Endodermal cell (in vitro differentiated cells): ENCODE measurements at regions not wholly inside any gene's neighbourhood (a gene's known extent, or its start where the extent isn't known, plus 50 kb on each side); places are given as distances from the start of the nearest gene placed in this dataset.

Experiments
- DNase-seq: peaks from one replicate; pipeline ENCODE4 v3.0.0-alpha.2; 2017
- H3K27ac ChIP-seq: 2 replicates; pipeline ENCODE4 v1.5.1; 2013; ENCODE audit warnings: mild to moderate bottlenecking, low read depth, low read length, moderate library complexity
- H3K27me3 ChIP-seq: 2 replicates; pipeline ENCODE4 v1.6.1; 2013; ENCODE audit warnings: mild to moderate bottlenecking, low read length, moderate library complexity; ENCODE audit not compliant: insufficient read depth, control insufficient read depth, poor library complexity, severe bottlenecking
- H3K36me3 ChIP-seq: 2 replicates; pipeline ENCODE4 v1.7.0; 2013; ENCODE audit warnings: mild to moderate bottlenecking, low read length, moderate library complexity; ENCODE audit not compliant: control insufficient read depth, insufficient read depth
- H3K4me1 ChIP-seq: one replicate; pipeline ENCODE4 v1.7.0; 2013; ENCODE audit warnings: low read length; ENCODE audit not compliant: control insufficient read depth, insufficient read depth
- H3K4me3 ChIP-seq: 2 replicates; pipeline ENCODE4 v1.5.1; 2013; ENCODE audit warnings: mild to moderate bottlenecking, low read length, moderate library complexity
- H3K9ac ChIP-seq: 2 replicates; pipeline ENCODE4 v1.6.1; 2013; ENCODE audit warnings: mild to moderate bottlenecking, low read length, moderate library complexity; ENCODE audit not compliant: poor library complexity, severe bottlenecking; ENCODE audit errors: extremely low read depth
- H3K9me3 ChIP-seq: 2 replicates; pipeline ENCODE4 v1.6.1; 2013; ENCODE audit warnings: mild to moderate bottlenecking, low read length, moderate library complexity; ENCODE audit not compliant: control insufficient read depth
- H3K27ac Mint-ChIP-seq: 2 replicates; pipeline ENCODE4 v1.8.0; 2020; ENCODE audit warnings: mixed read lengths
- H3K27me3 Mint-ChIP-seq: 2 replicates; pipeline ENCODE4 v1.8.0; 2021; ENCODE audit warnings: mild to moderate bottlenecking, mixed read lengths; ENCODE audit not compliant: insufficient read depth
- H3K36me3 Mint-ChIP-seq: 2 replicates; pipeline ENCODE4 v1.8.0; 2020; ENCODE audit warnings: low read depth, mixed read lengths
- H3K4me1 Mint-ChIP-seq: 2 replicates; pipeline ENCODE4 v1.8.0; 2020; ENCODE audit warnings: mixed read lengths
- H3K4me3 Mint-ChIP-seq: 2 replicates; pipeline ENCODE4 v1.8.0; 2020; ENCODE audit warnings: mild to moderate bottlenecking, moderate library complexity, mixed read lengths
- H3K9me3 Mint-ChIP-seq: 2 replicates; pipeline ENCODE4 v1.8.0; 2020; ENCODE audit warnings: mild to moderate bottlenecking, mixed read lengths
- CTCF ChIP-seq: fragments of 200-600 bp; sonication (generic); conservative IDR thresholded peaks from 2 replicates; pipeline ENCODE4 v1.5.0; 2021; ENCODE audit warnings: antibody characterized with exemption, mild to moderate bottlenecking
- WGBS, 2 experiments: methylation state at CpG; one replicate each; pipeline versions ENCODE4 v1.1.5 to v1.1.7; 2013; ENCODE audit warnings: missing lambda C conversion rate in 2 of 2, mixed read lengths in 1 of 2; ENCODE audit not compliant: insufficient coverage in 1 of 2, insufficient read length in 1 of 2; 5-methylcytosine and 5-hydroxymethylcytosine counted together

GRCh38 chr13:102933122-102933521 lies 87.3 kb downstream of the ERCC5 start:
- no peak for TF ChIP-seq CTCF
- H3K9ac ChIP-seq = no peak overlapping the region
- no peaks in the 10 kb centered on the region for H3K9me3 ChIP-seq
- H3K27ac ChIP-seq = no peak overlapping the region
- H3K27me3 ChIP-seq = no peaks in the 10 kb centered on the region
- no peaks in the 10 kb centered on the region for H3K4me1 ChIP-seq
- no peaks in the 10 kb centered on the region for H3K36me3 Mint-ChIP-seq
- H3K4me3 Mint-ChIP-seq = no peak overlapping the region
- WGBS, 2 experiments = 93 to 100% methylated on average over 5 to 6 of the region's 6 CpGs
- peaks cover 2% of the 10 kb centered on the region for H3K4me1 Mint-ChIP-seq
- H3K36me3 ChIP-seq = no peaks in the 10 kb centered on the region
- H3K27ac Mint-ChIP-seq = no peak overlapping the region
- H3K9me3 Mint-ChIP-seq = no peaks in the 10 kb centered on the region
- no peak for DNase-seq
- H3K4me3 ChIP-seq = no peak overlapping the region
- peaks cover 3% of the 10 kb centered on the region for H3K27me3 Mint-ChIP-seq

- H3K9ac ChIP-seq = no peak overlapping the region
- WGBS, 2 experiments = 82 to 100% methylated on average over 1 to 2 of the region's 4 CpGs
- H3K27ac ChIP-seq = no peak overlapping the region
- Mint-ChIP-seq H3K4me3 (no peak overlapping the region), H3K27me3 (no peaks in the 10 kb centered on the region), H3K27ac (no peak overlapping the region), H3K4me1 (peaks cover 2% of the 10 kb centered on the region), H3K36me3 (no peaks in the 10 kb centered on the region), H3K9me3 (no peaks in the 10 kb centered on the region)
- no peak for DNase-seq
- TF ChIP-seq CTCF = no peak
- no peaks in the 10 kb centered on the region for H3K9me3 ChIP-seq
- H3K27me3 ChIP-seq = no peaks in the 10 kb centered on the region
- H3K4me1 ChIP-seq = no peaks in the 10 kb centered on the region
- no peak overlapping the region for H3K4me3 ChIP-seq
- H3K36me3 ChIP-seq = no peaks in the 10 kb centered on the region
Observed at GRCh38 chr13:102932331-102932730, 86.5 kb downstream of the ERCC5 start.

GRCh38 chr13:102930566-102930965 lies 84.7 kb downstream of the ERCC5 start:
- Histone ChIP-seq H3K4me3 (no peak overlapping the region), H3K9ac (no peak overlapping the region), H3K27me3 (no peaks in the 10 kb centered on the region), H3K36me3 (no peaks in the 10 kb centered on the region), H3K27ac (no peak overlapping the region), H3K4me1 (no peaks in the 10 kb centered on the region), H3K9me3 (no peaks in the 10 kb centered on the region)
- H3K4me1 Mint-ChIP-seq = no peaks in the 10 kb centered on the region
- 85 to 100% methylated on average over 3 of the region's 3 CpGs for WGBS, 2 experiments
- no peak for TF ChIP-seq CTCF
- no peak overlapping the region for H3K27ac Mint-ChIP-seq
- no peak for DNase-seq
- no peaks in the 10 kb centered on the region for H3K36me3 Mint-ChIP-seq
- H3K9me3 Mint-ChIP-seq = no peaks in the 10 kb centered on the region
- H3K27me3 Mint-ChIP-seq = no peaks in the 10 kb centered on the region
- no peak overlapping the region for H3K4me3 Mint-ChIP-seq
